Mucosa of descending colon (tissue), 3 donors: ENCODE measurements at regions not wholly inside any gene's neighbourhood (a gene's known extent, or its start where the extent isn't known, plus 50 kb on each side); places are given as distances from the start of the nearest gene placed in this dataset.

Experiments used
- ATAC-seq: fragments of 200-7000 bp; cut with Tn5 transposase; one replicate; pipeline ENCODE4 v1.9.1; 2020; ENCODE audit warnings: mild to moderate bottlenecking, moderate library complexity
- DNase-seq, 3 donors: peaks; one replicate each; pipeline ENCODE4 v3.0.0-alpha.2; 2020
- H3K36me3 ChIP-seq: fragments of 200-600 bp; one replicate; pipeline ENCODE4 v1.8.0; 2021; ENCODE audit warnings: low read depth, mild to moderate bottlenecking
- H3K4me1 ChIP-seq: fragments of 200-600 bp; one replicate; pipeline ENCODE4 v1.8.0; 2021; ENCODE audit warnings: low read depth, mild to moderate bottlenecking
- H3K4me3 ChIP-seq: fragments of 200-600 bp; one replicate; pipeline ENCODE4 v1.8.0; 2021; ENCODE audit warnings: mild to moderate bottlenecking
- H3K9me3 ChIP-seq: fragments of 200-600 bp; one replicate; pipeline ENCODE4 v1.8.0; 2021; ENCODE audit warnings: mild to moderate bottlenecking
- CTCF ChIP-seq: fragments of 200-600 bp; IDR thresholded peaks from one replicate; pipeline ENCODE4 v1.8.0; 2022; ENCODE audit warnings: antibody characterized with exemption, mild to moderate bottlenecking
- intact Hi-C, 2 donors: fragments of 100-400 bp; cut with DNase I in 1 of 2; cut with micrococcal nuclease in 1 of 2; formaldehyde crosslinking; loops; one replicate each; pipeline versions ENCODE4 v1.11.0 to v1.11.1; 2022; cut with DNase I, micrococcal nuclease
- donor health status: DM: no; HTN: no; CAD: no; lungs with moderate emphysema.
- donor health status: DM: no; HTN: no; CAD: no.
- donor health status: DM: no; HTN: yes; CAD: no.

- TF ChIP-seq CTCF, result no peak
- H3K9me3 ChIP-seq, result no peaks in the 10 kb centered on the region
- no peaks in the 10 kb centered on the region for H3K36me3 ChIP-seq
- no peaks in the 10 kb centered on the region for H3K4me1 ChIP-seq
- DNase-seq, result no peak
- intact Hi-C loops, result no loop called here
- ATAC-seq, result no peak
- no peak overlapping the region for H3K4me3 ChIP-seq
Observed at GRCh38 chr14:101185946-101186345, 282.4 kb upstream of the RTL1 start.

- DNase-seq, result no peak
- Histone ChIP-seq H3K4me1 (no peaks in the 10 kb centered on the region), H3K9me3 (no peaks in the 10 kb centered on the region), H3K4me3 (no peak overlapping the region), H3K36me3 (no peaks in the 10 kb centered on the region)
- TF ChIP-seq CTCF, result no peak
- intact Hi-C loops, result no loop called here
- no peak for ATAC-seq
Observed at GRCh38 chr14:101186544-101186943, 283.0 kb upstream of the RTL1 start.

GRCh38 chr14:101186992-101187815, 283.7 kb upstream of the RTL1 start:
- DNase-seq (no peak), ATAC-seq (no peak)
- intact Hi-C loops, result no loop called here
- no peaks in the 10 kb centered on the region for H3K4me1 ChIP-seq
- no peaks in the 10 kb centered on the region for H3K36me3 ChIP-seq
- no peak overlapping the region for H3K4me3 ChIP-seq
- no peaks in the 10 kb centered on the region for H3K9me3 ChIP-seq
- TF ChIP-seq CTCF, result no peak

GRCh38 chr14:101187816-101188570, 284.5 kb upstream of the RTL1 start:
- Histone ChIP-seq H3K36me3 (no peaks in the 10 kb centered on the region), H3K4me1 (no peaks in the 10 kb centered on the region), H3K4me3 (no peak overlapping the region), H3K9me3 (no peaks in the 10 kb centered on the region)
- DNase-seq, result no peak
- ATAC-seq, result no peak
- intact Hi-C loops, result no loop called here
- TF ChIP-seq CTCF, result no peak

- no peak overlapping the region for H3K4me3 ChIP-seq
- no peak for TF ChIP-seq CTCF
- no peaks in the 10 kb centered on the region for H3K9me3 ChIP-seq
- DNase-seq (no peak), ATAC-seq (no peak)
- no peaks in the 10 kb centered on the region for H3K36me3 ChIP-seq
- intact Hi-C loops, result no loop called here
- no peaks in the 10 kb centered on the region for H3K4me1 ChIP-seq
Observed at GRCh38 chr14:101188571-101188915, 285.0 kb upstream of the RTL1 start.
